Fibroblast of the aortic adventitia (primary cell): ENCODE measurements at regions not wholly inside any gene's neighbourhood (a gene's known extent, or its start where the extent isn't known, plus 50 kb on each side); places are given as distances from the start of the nearest gene placed in this dataset.

Experiments
- DNase-seq: peaks from one replicate; pipeline ENCODE4 v3.0.0-alpha.2; 2010; ENCODE audit warnings: low read depth
- H3K4me3 ChIP-seq: 2 replicates; pipeline ENCODE4 v1.5.1; 2011; ENCODE audit warnings: low read depth, mild to moderate bottlenecking, control low read depth, low read length, moderate library complexity
- TF ChIP-seq, protein P1 (sequence below): IDR thresholded peaks from 2 replicates; pipeline ENCODE4 v1.5.1; 2011; ENCODE audit warnings: mild to moderate bottlenecking, low read length, control low read depth, inconsistent platforms; ENCODE audit not compliant: insufficient read depth

DNA sequence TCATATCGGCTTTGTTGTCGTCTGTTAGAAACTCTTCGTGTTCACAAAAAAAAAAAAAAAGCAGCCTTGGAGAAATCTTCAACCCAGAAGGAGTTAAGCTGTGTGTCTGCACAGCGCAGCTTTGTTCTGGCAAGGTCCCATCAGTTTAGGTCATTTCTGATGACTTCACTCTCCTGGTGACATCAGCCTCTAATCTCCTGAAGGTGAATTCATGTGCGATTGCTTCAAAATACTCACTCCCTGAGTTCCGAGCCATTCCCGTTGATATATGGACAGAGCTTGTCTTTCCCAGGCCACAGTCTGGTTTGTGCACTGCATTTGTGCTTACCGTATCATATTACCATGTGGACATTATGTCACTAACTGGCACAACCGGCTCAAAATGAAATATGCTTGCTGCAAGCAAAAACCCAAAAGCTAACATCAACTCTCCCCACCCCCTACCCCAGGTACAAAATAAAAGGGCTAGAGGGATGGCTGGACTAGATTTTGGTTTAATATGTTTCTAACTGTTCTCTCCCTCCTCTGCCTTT lies 342.4 kb downstream of the KCNRG start:
- peak; percentile 89 for DNase-seq
- TF ChIP-seq, protein P1, sequence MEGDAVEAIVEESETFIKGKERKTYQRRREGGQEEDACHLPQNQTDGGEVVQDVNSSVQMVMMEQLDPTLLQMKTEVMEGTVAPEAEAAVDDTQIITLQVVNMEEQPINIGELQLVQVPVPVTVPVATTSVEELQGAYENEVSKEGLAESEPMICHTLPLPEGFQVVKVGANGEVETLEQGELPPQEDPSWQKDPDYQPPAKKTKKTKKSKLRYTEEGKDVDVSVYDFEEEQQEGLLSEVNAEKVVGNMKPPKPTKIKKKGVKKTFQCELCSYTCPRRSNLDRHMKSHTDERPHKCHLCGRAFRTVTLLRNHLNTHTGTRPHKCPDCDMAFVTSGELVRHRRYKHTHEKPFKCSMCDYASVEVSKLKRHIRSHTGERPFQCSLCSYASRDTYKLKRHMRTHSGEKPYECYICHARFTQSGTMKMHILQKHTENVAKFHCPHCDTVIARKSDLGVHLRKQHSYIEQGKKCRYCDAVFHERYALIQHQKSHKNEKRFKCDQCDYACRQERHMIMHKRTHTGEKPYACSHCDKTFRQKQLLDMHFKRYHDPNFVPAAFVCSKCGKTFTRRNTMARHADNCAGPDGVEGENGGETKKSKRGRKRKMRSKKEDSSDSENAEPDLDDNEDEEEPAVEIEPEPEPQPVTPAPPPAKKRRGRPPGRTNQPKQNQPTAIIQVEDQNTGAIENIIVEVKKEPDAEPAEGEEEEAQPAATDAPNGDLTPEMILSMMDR: no peak
- H3K4me3 ChIP-seq: no peak overlapping the region

DNA sequence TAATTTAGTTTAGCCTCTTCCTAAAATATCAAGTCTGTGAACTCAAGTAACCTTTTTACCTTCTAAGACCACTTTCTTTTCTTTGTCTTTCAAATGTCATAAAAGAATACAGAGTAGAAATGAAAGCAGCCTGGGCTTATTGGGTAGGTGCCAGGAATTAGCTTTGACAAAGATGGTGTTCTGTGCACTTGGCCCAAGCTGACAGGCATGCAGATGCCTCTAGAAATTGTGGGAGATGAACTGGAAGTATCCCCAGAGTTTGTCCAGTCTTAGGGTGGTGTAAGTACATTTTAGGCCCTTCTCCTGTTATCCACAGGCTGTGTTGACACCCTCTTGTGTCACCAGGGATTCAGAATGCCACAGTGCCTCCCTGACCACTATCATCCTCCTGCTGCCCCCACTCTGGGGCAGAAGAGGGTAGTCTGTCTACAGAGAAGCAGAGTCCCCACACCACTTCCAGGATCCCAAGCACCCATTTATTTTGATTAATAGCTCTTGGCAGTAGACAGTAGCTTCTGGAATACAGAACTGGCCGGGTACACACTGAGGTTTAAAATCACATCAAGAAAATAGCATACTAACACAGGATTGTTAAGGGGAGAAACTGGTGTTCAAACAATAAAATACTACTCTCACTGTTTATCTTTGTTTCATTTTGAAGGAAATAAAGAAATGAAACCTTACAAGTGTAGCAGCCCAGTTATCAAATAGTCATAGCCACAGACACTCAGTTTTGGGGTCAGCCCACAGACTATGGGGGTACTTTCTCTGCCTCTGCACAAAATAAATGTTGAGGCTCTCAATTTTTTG lies 343.2 kb downstream of the KCNRG start:
- peak; percentile 28 for DNase-seq
- H3K4me3 ChIP-seq: no peak overlapping the region
- TF ChIP-seq, protein P1: no peak

DNA sequence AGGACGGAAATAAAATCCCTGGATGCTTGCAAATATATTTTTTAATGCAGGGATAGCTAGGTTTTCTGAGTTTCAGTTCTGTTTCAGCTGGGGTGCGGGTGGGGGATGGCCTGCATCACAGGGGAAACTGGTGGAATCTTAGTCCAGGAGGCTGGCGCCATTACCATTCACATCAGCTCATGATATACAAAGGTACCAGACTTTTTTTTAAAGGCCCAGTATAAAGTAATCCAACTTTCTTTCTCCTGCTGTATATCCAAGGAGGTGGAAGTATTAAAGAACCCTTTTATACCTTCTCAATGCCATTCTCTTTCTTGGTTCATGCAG lies 343.8 kb downstream of the KCNRG start:
- TF ChIP-seq, protein P1: no peak
- no peak overlapping the region for H3K4me3 ChIP-seq
- no peak for DNase-seq

DNA sequence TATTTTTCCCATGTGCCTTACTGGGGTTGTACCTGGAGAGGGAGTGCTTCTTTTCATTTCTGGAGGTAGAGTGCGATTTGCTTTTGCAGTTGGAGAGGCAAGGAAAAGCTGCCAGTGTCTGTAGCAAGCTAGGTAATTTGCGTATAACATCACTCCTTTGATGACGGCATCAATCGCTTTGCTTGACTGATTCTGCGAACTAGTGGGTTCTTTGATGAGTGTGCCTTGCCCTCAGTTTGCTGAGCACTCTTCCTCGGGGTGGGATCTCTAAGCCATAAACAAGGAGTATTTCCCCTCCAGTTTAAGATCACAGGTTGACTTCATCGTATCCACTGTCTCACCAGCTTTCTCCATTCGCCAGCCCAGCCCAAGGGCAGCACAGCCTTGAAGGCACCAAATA lies 344.5 kb downstream of the KCNRG start:
- no peak overlapping the region for H3K4me3 ChIP-seq
- DNase-seq: no peak
- TF ChIP-seq, protein P1: no peak

DNA sequence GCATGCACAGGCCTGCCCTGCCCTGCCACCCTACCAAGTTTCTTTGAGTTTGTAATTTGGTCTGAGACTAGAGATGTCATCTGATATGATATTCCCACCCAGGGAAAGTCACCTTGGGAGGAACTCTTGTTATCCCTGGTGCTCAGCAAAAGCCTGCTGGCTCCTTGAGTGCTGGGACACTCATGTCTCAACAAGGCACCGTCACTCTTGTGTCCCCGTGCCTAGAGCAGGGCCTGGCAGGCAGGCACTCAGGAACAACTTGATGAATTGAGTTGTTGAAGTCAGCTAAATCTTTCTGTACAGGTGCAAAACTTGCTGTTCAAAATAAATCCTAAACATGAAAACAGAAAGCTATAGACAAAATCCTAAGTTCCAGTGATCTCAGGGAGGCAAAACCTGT lies 345.4 kb downstream of the KCNRG start:
- H3K4me3 ChIP-seq: no peak overlapping the region
- DNase-seq: no peak
- TF ChIP-seq, protein P1: no peak

DNA sequence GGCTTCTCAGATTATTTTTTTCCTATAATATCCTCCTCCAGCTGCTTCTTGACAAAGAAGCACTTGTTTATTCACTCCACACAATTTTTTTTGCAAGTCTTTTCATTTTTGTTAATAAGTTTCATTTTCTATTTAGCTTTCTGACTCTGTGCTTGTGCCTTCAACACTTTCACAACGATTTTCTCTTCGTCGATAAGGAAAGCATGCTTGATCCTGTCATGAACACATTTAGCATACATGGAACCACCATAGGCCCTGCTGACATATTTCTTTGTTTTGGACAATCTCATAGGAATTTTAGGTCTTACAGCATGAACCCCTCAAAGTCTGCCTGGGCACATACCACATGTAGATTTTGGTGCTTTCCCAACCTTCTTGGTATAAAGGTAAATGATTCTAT lies 346.0 kb downstream of the KCNRG start:
- TF ChIP-seq, protein P1: no peak
- no peak overlapping the region for H3K4me3 ChIP-seq
- no peak for DNase-seq
